ENCODE measurements at regions not wholly inside any gene's neighbourhood (a gene's known extent, or its start where the extent isn't known, plus 50 kb on each side); places are given as distances from the start of the nearest gene placed in this dataset.
"Not testable (repeated sequence)": the region's sequence is repeated elsewhere in the genome, so short reads cannot be mapped to it uniquely, and the experiment has no call there.

DNA sequence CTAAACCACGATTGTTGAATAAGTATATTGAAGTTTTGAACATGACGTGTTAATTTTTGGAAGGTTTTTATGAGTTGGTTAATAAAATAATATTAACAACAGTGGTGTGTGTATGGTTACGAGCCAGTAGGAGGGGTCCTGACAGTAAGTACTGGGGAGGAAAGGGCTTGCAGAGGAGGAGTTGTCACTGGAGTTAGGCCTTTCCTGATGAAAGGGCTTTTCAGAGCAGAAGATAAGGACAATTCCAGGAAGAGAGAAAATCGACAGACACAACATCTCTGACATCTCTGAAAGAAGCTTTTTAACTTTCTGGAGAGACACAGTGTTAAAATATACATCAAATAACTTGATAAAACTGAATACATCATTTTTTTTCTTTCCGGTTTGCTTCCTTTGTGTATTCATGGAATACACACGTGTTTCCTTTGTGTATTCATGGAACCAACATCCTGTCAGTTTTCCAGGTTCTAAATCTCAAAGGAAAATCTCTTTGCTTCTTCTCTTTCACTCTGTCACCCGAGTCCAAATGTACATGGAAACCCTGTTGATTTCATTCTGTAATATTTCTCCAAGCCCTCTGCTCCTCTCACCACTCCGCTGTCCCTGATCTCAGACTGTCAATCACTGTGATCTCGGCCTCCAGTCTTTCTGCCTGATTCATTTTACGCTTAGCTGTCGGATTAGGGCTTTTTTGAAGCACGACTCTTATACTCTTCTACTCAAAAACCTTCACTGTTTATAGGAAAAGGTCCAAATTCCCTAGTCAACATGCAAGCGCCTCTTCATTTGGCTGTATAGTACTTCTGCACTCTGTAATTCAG, 374.4 kb downstream of the DLEU7 start:
- Histone ChIP-seq H3K36me3 (ENCODE audit: control insufficient read depth, insufficient read depth, low read length) (no peaks in the 10 kb centered on the region), H3K27me3 (ENCODE audit: control insufficient read depth, insufficient read depth, low read length) (no peaks in the 10 kb centered on the region), H3K9me3 (ENCODE audit: control insufficient read depth, insufficient read depth, low read length) (no peaks in the 10 kb centered on the region), H3K4me1 (ENCODE audit: control insufficient read depth, insufficient read depth, low read length) (no peaks in the 10 kb centered on the region), H3K4me3 (ENCODE audit: low read length) (no peak overlapping the region), H3K27ac (ENCODE audit: low read length) (no peak overlapping the region)
- 100% methylated on average over 2 of the region's 13 CpGs for WGBS (ENCODE audit: insufficient coverage, insufficient read length)
- DNase-seq (ENCODE audit: low read depth, low spot score), result no peak

DNA sequence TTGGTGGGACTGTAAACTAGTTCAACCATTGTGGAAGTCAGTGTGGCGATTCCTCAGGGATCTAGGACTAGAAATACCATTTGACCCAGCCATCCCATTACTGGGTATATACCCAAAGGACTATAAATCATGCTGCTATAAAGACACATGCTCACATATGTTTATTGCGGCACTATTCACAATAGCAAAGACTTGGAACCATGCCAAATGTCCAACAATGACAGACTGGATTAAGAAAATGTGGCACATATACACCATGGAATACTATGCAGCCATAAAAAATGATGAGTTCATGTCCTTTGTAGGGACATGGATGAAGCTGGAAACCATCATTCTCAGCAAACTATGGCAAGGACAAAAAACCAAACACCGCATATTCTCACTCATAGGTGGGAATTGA, 370.4 kb downstream of the DLEU7 start:
- not testable (repeated sequence) for H3K4me3 ChIP-seq (ENCODE audit: low read length); H3K27me3 ChIP-seq (ENCODE audit: control insufficient read depth, insufficient read depth, low read length); DNase-seq (ENCODE audit: low read depth, low spot score); H3K9me3 ChIP-seq (ENCODE audit: control insufficient read depth, insufficient read depth, low read length); H3K36me3 ChIP-seq (ENCODE audit: control insufficient read depth, insufficient read depth, low read length); H3K27ac ChIP-seq (ENCODE audit: low read length); H3K4me1 ChIP-seq (ENCODE audit: control insufficient read depth, insufficient read depth, low read length)
- no CpG with 5 or more reads among the region's 3 CpGs for WGBS (ENCODE audit: insufficient coverage, insufficient read length)

- H3K27ac ChIP-seq (ENCODE audit: low read length), result no peak overlapping the region
- DNase-seq (ENCODE audit: low read depth, low spot score), result no peak
- WGBS (ENCODE audit: insufficient coverage, insufficient read length), result no CpG with 5 or more reads among the region's 2 CpGs
Measured at GRCh38 chr13:50474088-50474662, 369.3 kb downstream of the DLEU7 start.

GRCh38 chr13:50476577-50477285, 366.8 kb downstream of the DLEU7 start:
- Histone ChIP-seq H3K4me3 (ENCODE audit: low read length) (no peak overlapping the region), H3K27me3 (ENCODE audit: control insufficient read depth, insufficient read depth, low read length) (no peaks in the 10 kb centered on the region), H3K27ac (ENCODE audit: low read length) (no peak overlapping the region), H3K4me1 (ENCODE audit: control insufficient read depth, insufficient read depth, low read length) (no peaks in the 10 kb centered on the region), H3K9me3 (ENCODE audit: control insufficient read depth, insufficient read depth, low read length) (no peaks in the 10 kb centered on the region), H3K36me3 (ENCODE audit: control insufficient read depth, insufficient read depth, low read length) (no peaks in the 10 kb centered on the region)
- no CpG with 5 or more reads among the region's 5 CpGs for WGBS (ENCODE audit: insufficient coverage, insufficient read length)
- no peak for DNase-seq (ENCODE audit: low read depth, low spot score)

More at GRCh38 chr13:50474088-50474662, 369.3 kb downstream of the DLEU7 start:
- Histone ChIP-seq H3K9me3 (ENCODE audit: control insufficient read depth, insufficient read depth, low read length) (no peaks in the 10 kb centered on the region), H3K27me3 (ENCODE audit: control insufficient read depth, insufficient read depth, low read length) (no peaks in the 10 kb centered on the region), H3K4me1 (ENCODE audit: control insufficient read depth, insufficient read depth, low read length) (no peaks in the 10 kb centered on the region), H3K36me3 (ENCODE audit: control insufficient read depth, insufficient read depth, low read length) (no peaks in the 10 kb centered on the region), H3K4me3 (ENCODE audit: low read length) (no peak overlapping the region)

GRCh38 chr13:50481936-50482335, 361.6 kb downstream of the DLEU7 start:
- no peak for DNase-seq (ENCODE audit: low read depth, low spot score)
- no peaks in the 10 kb centered on the region for H3K27me3 ChIP-seq (ENCODE audit: control insufficient read depth, insufficient read depth, low read length)
- no peaks in the 10 kb centered on the region for H3K4me1 ChIP-seq (ENCODE audit: control insufficient read depth, insufficient read depth, low read length)
- H3K9me3 ChIP-seq (ENCODE audit: control insufficient read depth, insufficient read depth, low read length), result no peaks in the 10 kb centered on the region
- no peak overlapping the region for H3K27ac ChIP-seq (ENCODE audit: low read length)
- no peak overlapping the region for H3K4me3 ChIP-seq (ENCODE audit: low read length)
- H3K36me3 ChIP-seq (ENCODE audit: control insufficient read depth, insufficient read depth, low read length), result no peaks in the 10 kb centered on the region

DNA sequence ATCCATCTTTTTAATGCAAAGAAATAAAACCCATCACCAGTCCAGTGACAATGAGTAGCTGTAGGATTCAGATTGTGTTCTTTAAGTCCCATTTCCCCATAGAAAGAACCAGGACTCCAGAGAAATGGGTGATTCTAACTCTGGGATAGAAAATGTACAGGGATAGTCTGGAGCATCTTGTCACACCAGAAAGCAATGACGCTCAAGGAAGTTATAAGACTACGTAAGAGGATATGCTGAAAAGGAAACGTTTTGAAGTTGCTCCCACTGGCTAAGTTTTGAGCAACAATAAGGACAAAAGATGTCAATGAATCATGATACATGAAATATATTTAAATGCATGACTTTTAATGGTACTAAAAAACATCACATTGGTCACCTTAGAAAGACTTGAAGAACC, 360.1 kb downstream of the DLEU7 start:
- Histone ChIP-seq H3K9me3 (ENCODE audit: control insufficient read depth, insufficient read depth, low read length) (no peaks in the 10 kb centered on the region), H3K27ac (ENCODE audit: low read length) (no peak overlapping the region), H3K4me1 (ENCODE audit: control insufficient read depth, insufficient read depth, low read length) (no peaks in the 10 kb centered on the region), H3K4me3 (ENCODE audit: low read length) (no peak overlapping the region), H3K36me3 (ENCODE audit: control insufficient read depth, insufficient read depth, low read length) (no peaks in the 10 kb centered on the region), H3K27me3 (ENCODE audit: control insufficient read depth, insufficient read depth, low read length) (no peaks in the 10 kb centered on the region)
- DNase-seq (ENCODE audit: low read depth, low spot score), result no peak
- WGBS (ENCODE audit: insufficient coverage, insufficient read length), result no CpG with 5 or more reads among the region's 3 CpGs

GRCh38 chr13:50484472-50485113, 358.9 kb downstream of the DLEU7 start:
- no peak for DNase-seq (ENCODE audit: low read depth, low spot score)
- H3K36me3 ChIP-seq (ENCODE audit: control insufficient read depth, insufficient read depth, low read length), result no peaks in the 10 kb centered on the region
- no peak overlapping the region for H3K27ac ChIP-seq (ENCODE audit: low read length)
- no peaks in the 10 kb centered on the region for H3K27me3 ChIP-seq (ENCODE audit: control insufficient read depth, insufficient read depth, low read length)
- WGBS (ENCODE audit: insufficient coverage, insufficient read length), result no CpG with 5 or more reads among the region's 12 CpGs
- no peak overlapping the region for H3K4me3 ChIP-seq (ENCODE audit: low read length)
- H3K9me3 ChIP-seq (ENCODE audit: control insufficient read depth, insufficient read depth, low read length), result no peaks in the 10 kb centered on the region
- no peaks in the 10 kb centered on the region for H3K4me1 ChIP-seq (ENCODE audit: control insufficient read depth, insufficient read depth, low read length)

- Histone ChIP-seq H3K27ac (ENCODE audit: low read length) (no peak overlapping the region), H3K36me3 (ENCODE audit: control insufficient read depth, insufficient read depth, low read length) (no peaks in the 10 kb centered on the region), H3K4me1 (ENCODE audit: control insufficient read depth, insufficient read depth, low read length) (no peaks in the 10 kb centered on the region), H3K4me3 (ENCODE audit: low read length) (no peak overlapping the region), H3K9me3 (ENCODE audit: control insufficient read depth, insufficient read depth, low read length) (no peaks in the 10 kb centered on the region), H3K27me3 (ENCODE audit: control insufficient read depth, insufficient read depth, low read length) (no peaks in the 10 kb centered on the region)
- no CpG with 5 or more reads among the region's 8 CpGs for WGBS (ENCODE audit: insufficient coverage, insufficient read length)
- DNase-seq (ENCODE audit: low read depth, low spot score), result no peak
Measured at GRCh38 chr13:50485979-50486935, 357.2 kb downstream of the DLEU7 start.

DNA sequence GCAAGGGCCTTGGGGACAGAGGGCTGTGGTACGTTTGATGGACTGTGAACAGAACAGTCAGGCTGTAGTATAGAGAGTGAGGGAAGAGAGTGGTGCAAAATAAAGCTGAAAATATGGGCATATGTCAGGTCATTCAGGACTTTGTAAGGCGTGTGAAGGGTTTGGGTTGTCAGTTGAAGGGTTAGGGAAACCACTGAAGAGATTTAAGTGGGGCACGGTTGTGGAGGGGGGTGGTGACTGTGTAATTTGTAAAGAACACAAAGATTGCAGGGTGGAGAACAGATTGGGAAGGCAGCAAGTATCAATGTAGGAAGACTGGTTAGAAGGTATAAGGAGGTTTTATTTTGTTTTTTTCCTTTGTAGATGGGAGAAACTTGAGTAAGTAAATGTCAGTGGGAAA, 349.8 kb downstream of the DLEU7 start:
- WGBS (ENCODE audit: insufficient coverage, insufficient read length), result no CpG with 5 or more reads among the region's 3 CpGs
- Histone ChIP-seq H3K27me3 (ENCODE audit: control insufficient read depth, insufficient read depth, low read length) (no peaks in the 10 kb centered on the region), H3K4me3 (ENCODE audit: low read length) (no peak overlapping the region), H3K27ac (ENCODE audit: low read length) (no peak overlapping the region), H3K4me1 (ENCODE audit: control insufficient read depth, insufficient read depth, low read length) (no peaks in the 10 kb centered on the region), H3K36me3 (ENCODE audit: control insufficient read depth, insufficient read depth, low read length) (no peaks in the 10 kb centered on the region), H3K9me3 (ENCODE audit: control insufficient read depth, insufficient read depth, low read length) (no peaks in the 10 kb centered on the region)
- DNase-seq (ENCODE audit: low read depth, low spot score), result no peak

DNA sequence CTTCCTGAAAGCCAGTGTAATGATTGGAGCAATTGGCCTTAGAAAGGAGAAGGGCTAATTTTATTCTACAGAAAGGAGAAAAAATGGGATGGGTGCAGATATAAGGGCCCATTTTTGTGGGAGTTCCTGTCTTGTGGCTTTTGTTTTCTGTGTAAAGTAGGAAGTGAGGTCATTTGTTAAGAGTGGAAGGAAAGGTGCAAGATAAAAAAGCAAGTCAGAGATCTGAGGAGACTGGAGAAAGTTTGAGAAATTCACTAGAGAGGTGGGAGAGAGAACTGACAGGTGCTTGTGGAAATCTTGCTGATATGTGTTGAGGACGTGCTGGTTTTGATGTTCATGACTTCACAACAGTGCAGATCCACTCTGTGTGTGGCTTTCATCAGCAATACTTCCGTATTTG, 349.4 kb downstream of the DLEU7 start:
- DNase-seq (ENCODE audit: low read depth, low spot score), result no peak
- Histone ChIP-seq H3K4me1 (ENCODE audit: control insufficient read depth, insufficient read depth, low read length) (no peaks in the 10 kb centered on the region), H3K4me3 (ENCODE audit: low read length) (no peak overlapping the region), H3K27me3 (ENCODE audit: control insufficient read depth, insufficient read depth, low read length) (no peaks in the 10 kb centered on the region), H3K27ac (ENCODE audit: low read length) (no peak overlapping the region), H3K36me3 (ENCODE audit: control insufficient read depth, insufficient read depth, low read length) (no peaks in the 10 kb centered on the region), H3K9me3 (ENCODE audit: control insufficient read depth, insufficient read depth, low read length) (no peaks in the 10 kb centered on the region)
- no CpG with 5 or more reads among the region's 2 CpGs for WGBS (ENCODE audit: insufficient coverage, insufficient read length)

All from iPS DF 6.9 (cell line).